Keratinocyte (primary cell): ENCODE measurements at regions not wholly inside any gene's neighbourhood (a gene's known extent, or its start where the extent isn't known, plus 50 kb on each side); places are given as distances from the start of the nearest gene placed in this dataset.

ENCODE experiments used
- EZH2 ChIP-seq: IDR thresholded peaks from one replicate; pipeline ENCODE4 v1.6.1; 2012; ENCODE audit warnings: inconsistent platforms, mild to moderate bottlenecking, low read length, moderate library complexity
- TF ChIP-seq, protein P1 (sequence below), 3 experiments: IDR thresholded peaks in 1 of 3; conservative IDR thresholded peaks in 1 of 3; optimal IDR thresholded peaks in 1 of 3; 2 replicates in 2 of 3; 3 replicates in 1 of 3; pipeline versions ENCODE3 to v1.5.1; 2011; ENCODE audit warnings: low read length in 3 of 3, mild to moderate bottlenecking in 3 of 3, moderate library complexity in 2 of 3, control low read depth in 1 of 3, inconsistent platforms in 1 of 3; ENCODE audit not compliant: insufficient read depth in 2 of 3; ENCODE audit errors: extremely low read depth in 1 of 3

DNA sequence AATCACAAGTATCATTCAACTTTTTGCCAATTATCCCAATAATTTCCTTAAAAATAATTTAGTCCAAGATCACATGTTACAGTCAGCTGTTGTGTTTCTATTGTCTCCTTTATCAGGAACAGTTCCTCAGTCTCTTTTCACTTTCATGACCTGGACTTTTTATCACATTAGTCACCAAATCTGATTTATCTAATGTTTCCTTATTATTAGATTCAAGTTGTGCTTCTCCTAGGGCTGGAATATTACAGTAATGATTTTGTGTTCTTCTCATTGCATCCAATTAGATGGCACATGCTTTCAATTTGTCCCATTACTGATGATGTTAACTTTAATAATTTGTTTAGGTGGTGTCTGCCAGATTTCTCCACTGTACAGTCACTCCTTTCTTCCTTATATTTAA lies 66.3 kb upstream of the DCBLD2 start:
- TF ChIP-seq, protein P1, sequence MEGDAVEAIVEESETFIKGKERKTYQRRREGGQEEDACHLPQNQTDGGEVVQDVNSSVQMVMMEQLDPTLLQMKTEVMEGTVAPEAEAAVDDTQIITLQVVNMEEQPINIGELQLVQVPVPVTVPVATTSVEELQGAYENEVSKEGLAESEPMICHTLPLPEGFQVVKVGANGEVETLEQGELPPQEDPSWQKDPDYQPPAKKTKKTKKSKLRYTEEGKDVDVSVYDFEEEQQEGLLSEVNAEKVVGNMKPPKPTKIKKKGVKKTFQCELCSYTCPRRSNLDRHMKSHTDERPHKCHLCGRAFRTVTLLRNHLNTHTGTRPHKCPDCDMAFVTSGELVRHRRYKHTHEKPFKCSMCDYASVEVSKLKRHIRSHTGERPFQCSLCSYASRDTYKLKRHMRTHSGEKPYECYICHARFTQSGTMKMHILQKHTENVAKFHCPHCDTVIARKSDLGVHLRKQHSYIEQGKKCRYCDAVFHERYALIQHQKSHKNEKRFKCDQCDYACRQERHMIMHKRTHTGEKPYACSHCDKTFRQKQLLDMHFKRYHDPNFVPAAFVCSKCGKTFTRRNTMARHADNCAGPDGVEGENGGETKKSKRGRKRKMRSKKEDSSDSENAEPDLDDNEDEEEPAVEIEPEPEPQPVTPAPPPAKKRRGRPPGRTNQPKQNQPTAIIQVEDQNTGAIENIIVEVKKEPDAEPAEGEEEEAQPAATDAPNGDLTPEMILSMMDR (optimal IDR thresholded peaks at IDR 0.05 in 1 of 3, IDR thresholded peaks at IDR 0.05 in 1 of 3, conservative IDR thresholded peaks at IDR 0.05 in 1 of 3; ENCODE audit: extremely low read depth in 1 of 3, insufficient read depth in 2 of 3, low read length in 3 of 3), result no peak
- no peak for TF ChIP-seq EZH2
